ENCODE measurements at regions not wholly inside any gene's neighbourhood (a gene's known extent, or its start where the extent isn't known, plus 50 kb on each side); places are given as distances from the start of the nearest gene placed in this dataset.
"Not testable (repeated sequence)": the region's sequence is repeated elsewhere in the genome, so short reads cannot be mapped to it uniquely, and the experiment has no call there.

- no peak overlapping the region for H3K4me3 ChIP-seq (ENCODE audit: low read depth, low read length)
Observed at GRCh38 chr5:104080646-104081175, 518.1 kb upstream of the NUDT12 start.

GRCh38 chr5:104079861-104080645 lies 517.5 kb upstream of the NUDT12 start:
- not testable (repeated sequence) for H3K27me3 ChIP-seq (ENCODE audit: insufficient read depth, low read length); H3K4me3 ChIP-seq (ENCODE audit: low read depth, low read length); H3K79me2 ChIP-seq (ENCODE audit: control insufficient read depth, insufficient read depth, low read length, unreplicated experiment); H3K27ac ChIP-seq (ENCODE audit: low read depth, low read length); H3K4me1 ChIP-seq (ENCODE audit: control insufficient read depth, insufficient read depth, low read length, unreplicated experiment); H3K36me3 ChIP-seq (ENCODE audit: insufficient read depth, low read length); H2AFZ ChIP-seq (ENCODE audit: low read length, unreplicated experiment)

More at GRCh38 chr5:104080646-104081175, 518.1 kb upstream of the NUDT12 start:
- Histone ChIP-seq H3K27ac (ENCODE audit: low read depth, low read length) (no peak overlapping the region), H3K36me3 (ENCODE audit: insufficient read depth, low read length) (no peaks in the 10 kb centered on the region), H3K4me1 (ENCODE audit: control insufficient read depth, insufficient read depth, low read length, unreplicated experiment) (no peaks in the 10 kb centered on the region), H2AFZ (ENCODE audit: low read length, unreplicated experiment) (no peak overlapping the region), H3K79me2 (ENCODE audit: control insufficient read depth, insufficient read depth, low read length, unreplicated experiment) (no peaks in the 10 kb centered on the region), H3K27me3 (ENCODE audit: insufficient read depth, low read length) (no peaks in the 10 kb centered on the region)

GRCh38 chr5:104071887-104072286 lies 509.3 kb upstream of the NUDT12 start:
- Histone ChIP-seq H3K79me2 (ENCODE audit: control insufficient read depth, insufficient read depth, low read length, unreplicated experiment) (no peaks in the 10 kb centered on the region), H3K36me3 (ENCODE audit: insufficient read depth, low read length) (no peaks in the 10 kb centered on the region), H3K4me3 (ENCODE audit: low read depth, low read length) (no peak overlapping the region), H2AFZ (ENCODE audit: low read length, unreplicated experiment) (no peak overlapping the region), H3K27me3 (ENCODE audit: insufficient read depth, low read length) (no peaks in the 10 kb centered on the region), H3K27ac (ENCODE audit: low read depth, low read length) (no peak overlapping the region), H3K4me1 (ENCODE audit: control insufficient read depth, insufficient read depth, low read length, unreplicated experiment) (no peaks in the 10 kb centered on the region)

GRCh38 chr5:104062621-104063377 lies 500.2 kb upstream of the NUDT12 start:
- Histone ChIP-seq H3K27me3 (ENCODE audit: insufficient read depth, low read length) (peaks cover 14% of the 10 kb centered on the region), H3K27ac (ENCODE audit: low read depth, low read length) (no peak overlapping the region), H3K4me1 (ENCODE audit: control insufficient read depth, insufficient read depth, low read length, unreplicated experiment) (no peaks in the 10 kb centered on the region), H3K36me3 (ENCODE audit: insufficient read depth, low read length) (no peaks in the 10 kb centered on the region), H3K4me3 (ENCODE audit: low read depth, low read length) (no peak overlapping the region; the same call in 1 of the 2 replicates), H2AFZ (ENCODE audit: low read length, unreplicated experiment) (no peak overlapping the region), H3K79me2 (ENCODE audit: control insufficient read depth, insufficient read depth, low read length, unreplicated experiment) (no peaks in the 10 kb centered on the region)

- H3K79me2 ChIP-seq (ENCODE audit: control insufficient read depth, insufficient read depth, low read length, unreplicated experiment): no peaks in the 10 kb centered on the region
- H2AFZ ChIP-seq (ENCODE audit: low read length, unreplicated experiment): no peak overlapping the region
- H3K4me3 ChIP-seq (ENCODE audit: low read depth, low read length): no peak overlapping the region
- H3K27ac ChIP-seq (ENCODE audit: low read depth, low read length): no peak overlapping the region
- no peaks in the 10 kb centered on the region for H3K36me3 ChIP-seq (ENCODE audit: insufficient read depth, low read length)
- H3K27me3 ChIP-seq (ENCODE audit: insufficient read depth, low read length): peaks cover 14% of the 10 kb centered on the region
- no peaks in the 10 kb centered on the region for H3K4me1 ChIP-seq (ENCODE audit: control insufficient read depth, insufficient read depth, low read length, unreplicated experiment)
Observed at GRCh38 chr5:104061707-104062106, 499.1 kb upstream of the NUDT12 start.

- no peaks in the 10 kb centered on the region for H3K36me3 ChIP-seq (ENCODE audit: insufficient read depth, low read length)
- no peak overlapping the region for H2AFZ ChIP-seq (ENCODE audit: low read length, unreplicated experiment)
- H3K4me3 ChIP-seq (ENCODE audit: low read depth, low read length): no peak overlapping the region
- no peaks in the 10 kb centered on the region for H3K79me2 ChIP-seq (ENCODE audit: control insufficient read depth, insufficient read depth, low read length, unreplicated experiment)
- H3K27ac ChIP-seq (ENCODE audit: low read depth, low read length): no peak overlapping the region
- H3K27me3 ChIP-seq (ENCODE audit: insufficient read depth, low read length): no peaks in the 10 kb centered on the region; the same call in 1 of the 2 replicates
- peaks cover 3% of the 10 kb centered on the region for H3K4me1 ChIP-seq (ENCODE audit: control insufficient read depth, insufficient read depth, low read length, unreplicated experiment)
Observed at GRCh38 chr5:104053353-104053649, 490.7 kb upstream of the NUDT12 start.

- H3K79me2 ChIP-seq (ENCODE audit: control insufficient read depth, insufficient read depth, low read length, unreplicated experiment): no peaks in the 10 kb centered on the region
- no peaks in the 10 kb centered on the region; the same call in 1 of the 2 replicates for H3K27me3 ChIP-seq (ENCODE audit: insufficient read depth, low read length)
- H2AFZ ChIP-seq (ENCODE audit: low read length, unreplicated experiment): no peak overlapping the region
- no peak overlapping the region for H3K27ac ChIP-seq (ENCODE audit: low read depth, low read length)
- H3K4me3 ChIP-seq (ENCODE audit: low read depth, low read length): no peak overlapping the region
- H3K36me3 ChIP-seq (ENCODE audit: insufficient read depth, low read length): no peaks in the 10 kb centered on the region
- peaks cover 3% of the 10 kb centered on the region for H3K4me1 ChIP-seq (ENCODE audit: control insufficient read depth, insufficient read depth, low read length, unreplicated experiment)
Observed at GRCh38 chr5:104052558-104053352, 490.2 kb upstream of the NUDT12 start.

- peaks cover 3% of the 10 kb centered on the region for H3K4me1 ChIP-seq (ENCODE audit: control insufficient read depth, insufficient read depth, low read length, unreplicated experiment)
- no peak overlapping the region for H2AFZ ChIP-seq (ENCODE audit: low read length, unreplicated experiment)
- no peak overlapping the region for H3K27ac ChIP-seq (ENCODE audit: low read depth, low read length)
- no peaks in the 10 kb centered on the region for H3K27me3 ChIP-seq (ENCODE audit: insufficient read depth, low read length)
- H3K4me3 ChIP-seq (ENCODE audit: low read depth, low read length): no peak overlapping the region
- no peaks in the 10 kb centered on the region for H3K36me3 ChIP-seq (ENCODE audit: insufficient read depth, low read length)
- no peaks in the 10 kb centered on the region for H3K79me2 ChIP-seq (ENCODE audit: control insufficient read depth, insufficient read depth, low read length, unreplicated experiment)
Observed at GRCh38 chr5:104050436-104050835, 487.8 kb upstream of the NUDT12 start.

- H3K79me2 ChIP-seq (ENCODE audit: control insufficient read depth, insufficient read depth, low read length, unreplicated experiment): no peaks in the 10 kb centered on the region
- H2AFZ ChIP-seq (ENCODE audit: low read length, unreplicated experiment): no peak overlapping the region
- H3K36me3 ChIP-seq (ENCODE audit: insufficient read depth, low read length): no peaks in the 10 kb centered on the region
- peaks cover 3% of the 10 kb centered on the region for H3K4me1 ChIP-seq (ENCODE audit: control insufficient read depth, insufficient read depth, low read length, unreplicated experiment)
- no peaks in the 10 kb centered on the region for H3K27me3 ChIP-seq (ENCODE audit: insufficient read depth, low read length)
- H3K4me3 ChIP-seq (ENCODE audit: low read depth, low read length): no peak overlapping the region
- no peak overlapping the region for H3K27ac ChIP-seq (ENCODE audit: low read depth, low read length)
Observed at GRCh38 chr5:104049752-104050151, 487.2 kb upstream of the NUDT12 start.

GRCh38 chr5:104048231-104048630 lies 485.6 kb upstream of the NUDT12 start:
- Histone ChIP-seq H3K4me1 (ENCODE audit: control insufficient read depth, insufficient read depth, low read length, unreplicated experiment) (peaks cover 3% of the 10 kb centered on the region), H3K27ac (ENCODE audit: low read depth, low read length) (no peak overlapping the region), H2AFZ (ENCODE audit: low read length, unreplicated experiment) (no peak overlapping the region), H3K4me3 (ENCODE audit: low read depth, low read length) (no peak overlapping the region), H3K27me3 (ENCODE audit: insufficient read depth, low read length) (0 out of 2 replicates have a peak, but pooled peaks cover 4% of the 10 kb centered on the region), H3K79me2 (ENCODE audit: control insufficient read depth, insufficient read depth, low read length, unreplicated experiment) (no peaks in the 10 kb centered on the region), H3K36me3 (ENCODE audit: insufficient read depth, low read length) (no peaks in the 10 kb centered on the region)

All from ACC112 (cell line).